Neuron (in vitro differentiated cells): ENCODE measurements at regions not wholly inside any gene's neighbourhood (a gene's known extent, or its start where the extent isn't known, plus 50 kb on each side); places are given as distances from the start of the nearest gene placed in this dataset.
A peak's percentile ranks its signal among the peaks of the same experiment; 100 is the strongest.
"Not testable (repeated sequence)": the region's sequence is repeated elsewhere in the genome, so short reads cannot be mapped to it uniquely, and the experiment has no call there.

Source experiments
- H2AFZ ChIP-seq: one replicate; pipeline ENCODE4 v1.6.1; 2013; ENCODE audit warnings: low read depth, mild to moderate bottlenecking, inconsistent platforms, low read length, moderate library complexity
- H3K27me3 ChIP-seq: one replicate; pipeline ENCODE4 v1.6.1; 2013; ENCODE audit warnings: low read length; ENCODE audit not compliant: insufficient read depth
- H3K36me3 ChIP-seq: one replicate; pipeline ENCODE4 v1.6.1; 2013; ENCODE audit warnings: low read length; ENCODE audit not compliant: insufficient read depth
- H3K4me1 ChIP-seq: one replicate; pipeline ENCODE4 v1.6.1; 2013; ENCODE audit warnings: low read length; ENCODE audit not compliant: insufficient read depth
- H3K4me3 ChIP-seq: 2 replicates; pipeline ENCODE4 v1.5.1; 2013; ENCODE audit warnings: mild to moderate bottlenecking, low read length, moderate library complexity
- H3K9me3 ChIP-seq: one replicate; pipeline ENCODE4 v1.6.1; 2013; ENCODE audit warnings: low read length

GRCh38 chr2:122023059-122023864 lies 267.8 kb downstream of the TSN start:
- Histone ChIP-seq H3K9me3 (no peaks in the 10 kb centered on the region), H3K4me1 (no peaks in the 10 kb centered on the region), H3K36me3 (no peaks in the 10 kb centered on the region), H3K27me3 (no peaks in the 10 kb centered on the region), H3K4me3 (no peak overlapping the region), H2AFZ (no peak overlapping the region)

- no peaks in the 10 kb centered on the region for H3K27me3 ChIP-seq
- no peaks in the 10 kb centered on the region for H3K36me3 ChIP-seq
- H3K9me3 ChIP-seq, result no peaks in the 10 kb centered on the region
- no peak overlapping the region for H2AFZ ChIP-seq
- H3K4me3 ChIP-seq, result no peak overlapping the region
- no peaks in the 10 kb centered on the region for H3K4me1 ChIP-seq
Measured at GRCh38 chr2:122027510-122028217, 272.2 kb downstream of the TSN start.

- Histone ChIP-seq H3K9me3 (no peaks in the 10 kb centered on the region), H2AFZ (no peak overlapping the region), H3K4me3 (no peak overlapping the region), H3K4me1 (no peaks in the 10 kb centered on the region), H3K27me3 (no peaks in the 10 kb centered on the region), H3K36me3 (no peaks in the 10 kb centered on the region)
Measured at GRCh38 chr2:122028371-122029100, 273.1 kb downstream of the TSN start.

- Histone ChIP-seq H3K27me3 (no peaks in the 10 kb centered on the region), H3K4me1 (peaks cover under 1% of the 10 kb centered on the region), H3K9me3 (no peaks in the 10 kb centered on the region), H2AFZ (no peak overlapping the region), H3K4me3 (no peak overlapping the region), H3K36me3 (no peaks in the 10 kb centered on the region)
Measured at GRCh38 chr2:122029456-122029855, 274.0 kb downstream of the TSN start.

- H3K4me3 ChIP-seq, result no peak overlapping the region
- H2AFZ ChIP-seq, result no peak overlapping the region
- H3K4me1 ChIP-seq, result peaks cover 6% of the 10 kb centered on the region
- H3K9me3 ChIP-seq, result no peaks in the 10 kb centered on the region
- H3K36me3 ChIP-seq, result no peaks in the 10 kb centered on the region
- H3K27me3 ChIP-seq, result no peaks in the 10 kb centered on the region
Measured at GRCh38 chr2:122029945-122030344, 274.5 kb downstream of the TSN start.

- no peaks in the 10 kb centered on the region for H3K36me3 ChIP-seq
- H2AFZ ChIP-seq, result no peak overlapping the region
- H3K4me1 ChIP-seq, result peaks cover 11% of the 10 kb centered on the region
- no peaks in the 10 kb centered on the region for H3K27me3 ChIP-seq
- no peak overlapping the region for H3K4me3 ChIP-seq
- no peaks in the 10 kb centered on the region for H3K9me3 ChIP-seq
Measured at GRCh38 chr2:122031544-122032263, 276.3 kb downstream of the TSN start.

- Histone ChIP-seq H3K9me3 (no peaks in the 10 kb centered on the region), H3K36me3 (no peaks in the 10 kb centered on the region), H3K27me3 (no peaks in the 10 kb centered on the region), H2AFZ (no peak overlapping the region), H3K4me3 (no peak overlapping the region), H3K4me1 (peaks cover 11% of the 10 kb centered on the region)
Measured at GRCh38 chr2:122032264-122032645, 276.8 kb downstream of the TSN start.

GRCh38 chr2:122033778-122034177 lies 278.3 kb downstream of the TSN start:
- H3K4me3 ChIP-seq, result no peak overlapping the region
- H3K9me3 ChIP-seq, result no peaks in the 10 kb centered on the region
- H2AFZ ChIP-seq, result no peak overlapping the region

GRCh38 chr2:122034344-122034743 lies 278.9 kb downstream of the TSN start:
- H3K4me3 ChIP-seq, result no peak overlapping the region
- peaks cover 11% of the 10 kb centered on the region for H3K4me1 ChIP-seq
- no peaks in the 10 kb centered on the region for H3K36me3 ChIP-seq
- H3K9me3 ChIP-seq, result no peaks in the 10 kb centered on the region
- H3K27me3 ChIP-seq, result no peaks in the 10 kb centered on the region
- no peak overlapping the region for H2AFZ ChIP-seq

More at GRCh38 chr2:122033778-122034177, 278.3 kb downstream of the TSN start:
- Histone ChIP-seq H3K27me3 (no peaks in the 10 kb centered on the region), H3K4me1 (peaks cover 11% of the 10 kb centered on the region), H3K36me3 (no peaks in the 10 kb centered on the region)

GRCh38 chr2:122034777-122035176 lies 279.3 kb downstream of the TSN start:
- Histone ChIP-seq H3K27me3 (no peaks in the 10 kb centered on the region), H3K9me3 (no peaks in the 10 kb centered on the region), H3K4me1 (peaks cover 11% of the 10 kb centered on the region), H3K4me3 (no peak overlapping the region), H2AFZ (peak overlapping the region; percentile 66), H3K36me3 (no peaks in the 10 kb centered on the region)

- not testable (repeated sequence) for H2AFZ ChIP-seq, H3K27me3 ChIP-seq, H3K36me3 ChIP-seq, H3K9me3 ChIP-seq, H3K4me3 ChIP-seq
- peaks cover 11% of the 10 kb centered on the region for H3K4me1 ChIP-seq
Measured at GRCh38 chr2:122038816-122039215, 283.4 kb downstream of the TSN start.

- Histone ChIP-seq H3K27me3 (no peaks in the 10 kb centered on the region), H3K4me1 (no peaks in the 10 kb centered on the region), H3K4me3 (no peak overlapping the region), H3K36me3 (no peaks in the 10 kb centered on the region), H3K9me3 (no peaks in the 10 kb centered on the region), H2AFZ (no peak overlapping the region)
Measured at GRCh38 chr2:122041455-122041854, 286.0 kb downstream of the TSN start.

GRCh38 chr2:122051659-122052058 lies 296.2 kb downstream of the TSN start:
- H3K4me1 ChIP-seq, H3K27me3 ChIP-seq, H3K36me3 ChIP-seq, H3K9me3 ChIP-seq, H3K4me3 ChIP-seq, H2AFZ ChIP-seq: not testable (repeated sequence)
